Ishikawa (cell line): ENCODE measurements at regions not wholly inside any gene's neighbourhood (a gene's known extent, or its start where the extent isn't known, plus 50 kb on each side); places are given as distances from the start of the nearest gene placed in this dataset.

ENCODE experiments used
- CREB1 ChIP-seq: IDR thresholded peaks from 2 replicates; pipeline ENCODE4 v1.6.1; 2012; ENCODE audit warnings: low read depth
- MAX ChIP-seq: IDR thresholded peaks from 2 replicates; pipeline ENCODE4 v1.6.1; 2012
- RAD21 ChIP-seq: IDR thresholded peaks from 2 replicates; pipeline ENCODE4 v1.6.1; 2012; ENCODE audit warnings: low read depth
- REST ChIP-seq: IDR thresholded peaks from 2 replicates; pipeline ENCODE4 v1.6.1; 2012; ENCODE audit warnings: low read depth, mild to moderate bottlenecking
- TAF1 ChIP-seq: IDR thresholded peaks from 2 replicates; pipeline ENCODE4 v1.6.1; 2012; ENCODE audit warnings: low read depth, mild to moderate bottlenecking
- TCF12 ChIP-seq: IDR thresholded peaks from 2 replicates; pipeline ENCODE4 v1.6.1; 2012; ENCODE audit warnings: low read depth
- USF1 ChIP-seq: IDR thresholded peaks from 2 replicates; pipeline ENCODE4 v1.6.1; 2012
- ZBTB7A ChIP-seq: IDR thresholded peaks from 2 replicates; pipeline ENCODE4 v1.6.1; 2012; ENCODE audit warnings: low read depth

GRCh38 chr15:37165395-37165794 lies 65.0 kb upstream of the MEIS2 start:
- TF ChIP-seq TCF12 (no peak), CREB1 (no peak), ZBTB7A (no peak), MAX (no peak), USF1 (no peak), RAD21 (no peak), REST (no peak), TAF1 (no peak)
